NT2/D1 (cell line): ENCODE measurements at regions not wholly inside any gene's neighbourhood (a gene's known extent, or its start where the extent isn't known, plus 50 kb on each side); places are given as distances from the start of the nearest gene placed in this dataset.
"Not testable (repeated sequence)": the region's sequence is repeated elsewhere in the genome, so short reads cannot be mapped to it uniquely, and the experiment has no call there.

ENCODE experiments used
- DNase-seq: peaks from one replicate; pipeline ENCODE4 v3.0.0-alpha.2; 2011; ENCODE audit warnings: low read depth, low spot score
- H3K27me3 ChIP-seq: 2 replicates; pipeline ENCODE4 v1.6.0; 2011; ENCODE audit warnings: mild to moderate bottlenecking; ENCODE audit not compliant: insufficient read length, insufficient read depth
- H3K36me3 ChIP-seq: 2 replicates; pipeline ENCODE4 v1.6.1; 2011; ENCODE audit warnings: mild to moderate bottlenecking, low read length, mixed read lengths; ENCODE audit not compliant: insufficient read depth, insufficient read length
- H3K4me1 ChIP-seq: 2 replicates; pipeline ENCODE4 v1.5.1; 2011; ENCODE audit not compliant: insufficient read depth, insufficient read length
- H3K4me3 ChIP-seq: 2 replicates; pipeline ENCODE4 v1.5.1; 2011; ENCODE audit warnings: low read depth; ENCODE audit not compliant: insufficient read length
- H3K9ac ChIP-seq: 2 replicates; pipeline ENCODE4 v1.6.0; 2011; ENCODE audit warnings: low read depth; ENCODE audit not compliant: insufficient read length
- H3K9me3 ChIP-seq: 2 replicates; pipeline ENCODE4 v1.5.1; 2011; ENCODE audit warnings: mild to moderate bottlenecking, low read length; ENCODE audit not compliant: insufficient read depth
- SUZ12 ChIP-seq: IDR thresholded peaks from 2 replicates; pipeline ENCODE4 v1.6.1; 2011; ENCODE audit not compliant: insufficient read length, insufficient read depth; ENCODE audit errors: extremely low read depth
- YY1 ChIP-seq: IDR thresholded peaks from 2 replicates; pipeline ENCODE4 v1.6.1; 2011; ENCODE audit not compliant: insufficient read length, insufficient read depth
- ZNF274 ChIP-seq: IDR thresholded peaks from 2 replicates; pipeline ENCODE4 v1.6.1; 2011; ENCODE audit warnings: mild to moderate bottlenecking, low read depth, low read length

- not testable (repeated sequence) for H3K4me1 ChIP-seq, H3K9ac ChIP-seq, H3K4me3 ChIP-seq, H3K27me3 ChIP-seq, H3K36me3 ChIP-seq, DNase-seq, H3K9me3 ChIP-seq
Observed at GRCh38 chr1:2851918-2852317, 50.4 kb upstream of the TTC34 start.

GRCh38 chr1:2853711-2854110 is 52.2 kb upstream of the TTC34 start:
- Histone ChIP-seq H3K4me1 (peaks cover 2% of the 10 kb centered on the region), H3K4me3 (no peak overlapping the region), H3K27me3 (no peaks in the 10 kb centered on the region), H3K9ac (no peak overlapping the region), H3K9me3 (no peaks in the 10 kb centered on the region), H3K36me3 (no peaks in the 10 kb centered on the region)
- TF ChIP-seq ZNF274 (no peak), YY1 (no peak), SUZ12 (no peak)
- DNase-seq, result no peak

- Histone ChIP-seq H3K27me3 (no peaks in the 10 kb centered on the region), H3K9ac (no peak overlapping the region), H3K4me1 (peaks cover 2% of the 10 kb centered on the region), H3K9me3 (no peaks in the 10 kb centered on the region), H3K4me3 (no peak overlapping the region), H3K36me3 (no peaks in the 10 kb centered on the region)
- no peak for DNase-seq
- TF ChIP-seq YY1 (no peak), SUZ12 (no peak), ZNF274 (no peak)
Observed at GRCh38 chr1:2854151-2854550, 52.7 kb upstream of the TTC34 start.

GRCh38 chr1:2854611-2855010 is 53.1 kb upstream of the TTC34 start:
- H3K36me3 ChIP-seq, result no peaks in the 10 kb centered on the region
- no peaks in the 10 kb centered on the region for H3K9me3 ChIP-seq
- peaks cover 2% of the 10 kb centered on the region for H3K4me1 ChIP-seq
- no peak overlapping the region for H3K9ac ChIP-seq
- TF ChIP-seq SUZ12, result no peak
- no peak for TF ChIP-seq ZNF274
- no peak for TF ChIP-seq YY1
- H3K4me3 ChIP-seq, result no peak overlapping the region
- DNase-seq, result no peak
- H3K27me3 ChIP-seq, result no peaks in the 10 kb centered on the region

GRCh38 chr1:2855206-2856065 is 53.9 kb upstream of the TTC34 start:
- Histone ChIP-seq H3K9ac (no peak overlapping the region), H3K4me3 (no peak overlapping the region), H3K9me3 (no peaks in the 10 kb centered on the region), H3K27me3 (no peaks in the 10 kb centered on the region), H3K4me1 (peaks cover 2% of the 10 kb centered on the region), H3K36me3 (no peaks in the 10 kb centered on the region)
- TF ChIP-seq ZNF274, result no peak
- no peak for TF ChIP-seq YY1
- TF ChIP-seq SUZ12, result no peak
- DNase-seq, result no peak

- no peak overlapping the region for H3K9ac ChIP-seq
- H3K27me3 ChIP-seq, result no peaks in the 10 kb centered on the region
Observed at GRCh38 chr1:2856066-2856390, 54.5 kb upstream of the TTC34 start.

GRCh38 chr1:2856676-2857375 is 55.3 kb upstream of the TTC34 start:
- Histone ChIP-seq H3K9me3 (no peaks in the 10 kb centered on the region), H3K9ac (no peak overlapping the region), H3K36me3 (no peaks in the 10 kb centered on the region), H3K4me3 (no peak overlapping the region), H3K27me3 (no peaks in the 10 kb centered on the region), H3K4me1 (no peaks in the 10 kb centered on the region)
- no peak for DNase-seq
- TF ChIP-seq ZNF274 (no peak), YY1 (no peak), SUZ12 (no peak)

More at GRCh38 chr1:2856066-2856390, 54.5 kb upstream of the TTC34 start:
- Histone ChIP-seq H3K36me3 (no peaks in the 10 kb centered on the region), H3K4me1 (no peaks in the 10 kb centered on the region), H3K4me3 (no peak overlapping the region), H3K9me3 (no peaks in the 10 kb centered on the region)
- no peak for DNase-seq
- TF ChIP-seq YY1 (no peak), ZNF274 (no peak), SUZ12 (no peak)
